Keratinocyte (primary cell): ENCODE measurements at regions not wholly inside any gene's neighbourhood (a gene's known extent, or its start where the extent isn't known, plus 50 kb on each side); places are given as distances from the start of the nearest gene placed in this dataset.
A peak's percentile ranks its signal among the peaks of the same experiment; 100 is the strongest.

ENCODE experiments used
- DNase-seq: peaks from one replicate; pipeline ENCODE4 v3.0.0-alpha.2; 2011; ENCODE audit warnings: low read depth, missing footprints, low spot score
- FAIRE-seq: peaks from 2 replicates; lab custom pipeline; 2011; peaks lifted over from hg19 to GRCh38; lab: Jason Lieb, UNC
- H2AFZ ChIP-seq: 2 replicates; pipeline ENCODE4 v1.6.0; 2012; ENCODE audit warnings: low read length, control low read depth, inconsistent platforms; ENCODE audit not compliant: control insufficient read depth
- H3K27ac ChIP-seq: 2 replicates; pipeline ENCODE4 v1.5.1; 2011; ENCODE audit warnings: low read length; ENCODE audit not compliant: control insufficient read depth, insufficient read depth
- H3K27me3 ChIP-seq: 3 replicates; pipeline ENCODE4 v1.6.0; 2011; ENCODE audit warnings: low read length; ENCODE audit not compliant: control insufficient read depth, insufficient read depth; ENCODE audit errors: extremely low read depth
- H3K36me3 ChIP-seq, 2 experiments: 2 replicates in 1 of 2; 3 replicates in 1 of 2; pipeline ENCODE4 v1.5.1; 2011; ENCODE audit warnings: low read length in 2 of 2, mild to moderate bottlenecking in 1 of 2; ENCODE audit not compliant: control insufficient read depth in 2 of 2, insufficient read depth in 2 of 2; ENCODE audit errors: extremely low read depth in 1 of 2
- H3K4me1 ChIP-seq: 3 replicates; pipeline ENCODE4 v1.5.1; 2011; ENCODE audit warnings: low read length; ENCODE audit not compliant: control insufficient read depth, insufficient read depth; ENCODE audit errors: extremely low read depth
- H3K4me2 ChIP-seq: 3 replicates; pipeline ENCODE4 v1.6.0; 2011; ENCODE audit warnings: low read depth, low read length; ENCODE audit not compliant: control insufficient read depth, insufficient read depth; ENCODE audit errors: extremely low read depth
- H3K4me3 ChIP-seq, 3 experiments: fragments of 200-600 bp in 1 of 3; sonication (generic) in 1 of 3; 2 replicates in 2 of 3; 3 replicates in 1 of 3; pipeline ENCODE4 v1.5.1; 2011 to 2016; ENCODE audit warnings: low read length in 3 of 3, mild to moderate bottlenecking in 3 of 3, control low read depth in 2 of 3, inconsistent platforms in 1 of 3, low read depth in 1 of 3, mixed read lengths in 1 of 3, mixed run types in 1 of 3, moderate library complexity in 1 of 3; ENCODE audit not compliant: control insufficient read depth in 2 of 3, insufficient read depth in 2 of 3; ENCODE audit errors: extremely low read depth in 1 of 3
- H3K79me2 ChIP-seq: 2 replicates; pipeline ENCODE4 v1.6.0; 2012; ENCODE audit warnings: low read length; ENCODE audit not compliant: control insufficient read depth, insufficient read depth
- H3K9ac ChIP-seq: 3 replicates; pipeline ENCODE4 v1.6.0; 2011; ENCODE audit warnings: low read length; ENCODE audit not compliant: control insufficient read depth, insufficient read depth; ENCODE audit errors: extremely low read depth
- H3K9me1 ChIP-seq: 3 replicates; pipeline ENCODE4 v1.6.0; 2011; ENCODE audit warnings: low read length; ENCODE audit not compliant: control insufficient read depth, insufficient read depth; ENCODE audit errors: extremely low read depth
- H3K9me3 ChIP-seq: 2 replicates; pipeline ENCODE4 v1.5.1; 2012; ENCODE audit warnings: low read depth, low read length; ENCODE audit not compliant: control insufficient read depth
- H4K20me1 ChIP-seq: 3 replicates; pipeline ENCODE4 v1.6.0; 2011; ENCODE audit warnings: low read length; ENCODE audit not compliant: control insufficient read depth, insufficient read depth; ENCODE audit errors: extremely low read depth
- EZH2 ChIP-seq: IDR thresholded peaks from one replicate; pipeline ENCODE4 v1.6.1; 2012; ENCODE audit warnings: inconsistent platforms, mild to moderate bottlenecking, low read length, moderate library complexity
- dilution Hi-C: fragments of 300-500 bp; cut with MboI; formaldehyde crosslinking; loops from one replicate; pipeline ENCODE4 v1.7.0; 2020; ENCODE audit warnings: low sequenced_read_pairs; ENCODE audit not compliant: extremely low pct_ligation_motif_present
- TF ChIP-seq, protein P1 (sequence below), 3 experiments: IDR thresholded peaks in 1 of 3; conservative IDR thresholded peaks in 1 of 3; optimal IDR thresholded peaks in 1 of 3; 2 replicates in 2 of 3; 3 replicates in 1 of 3; pipeline versions ENCODE3 to v1.5.1; 2011; ENCODE audit warnings: low read length in 3 of 3, mild to moderate bottlenecking in 3 of 3, moderate library complexity in 2 of 3, control low read depth in 1 of 3, inconsistent platforms in 1 of 3; ENCODE audit not compliant: insufficient read depth in 2 of 3; ENCODE audit errors: extremely low read depth in 1 of 3

DNA sequence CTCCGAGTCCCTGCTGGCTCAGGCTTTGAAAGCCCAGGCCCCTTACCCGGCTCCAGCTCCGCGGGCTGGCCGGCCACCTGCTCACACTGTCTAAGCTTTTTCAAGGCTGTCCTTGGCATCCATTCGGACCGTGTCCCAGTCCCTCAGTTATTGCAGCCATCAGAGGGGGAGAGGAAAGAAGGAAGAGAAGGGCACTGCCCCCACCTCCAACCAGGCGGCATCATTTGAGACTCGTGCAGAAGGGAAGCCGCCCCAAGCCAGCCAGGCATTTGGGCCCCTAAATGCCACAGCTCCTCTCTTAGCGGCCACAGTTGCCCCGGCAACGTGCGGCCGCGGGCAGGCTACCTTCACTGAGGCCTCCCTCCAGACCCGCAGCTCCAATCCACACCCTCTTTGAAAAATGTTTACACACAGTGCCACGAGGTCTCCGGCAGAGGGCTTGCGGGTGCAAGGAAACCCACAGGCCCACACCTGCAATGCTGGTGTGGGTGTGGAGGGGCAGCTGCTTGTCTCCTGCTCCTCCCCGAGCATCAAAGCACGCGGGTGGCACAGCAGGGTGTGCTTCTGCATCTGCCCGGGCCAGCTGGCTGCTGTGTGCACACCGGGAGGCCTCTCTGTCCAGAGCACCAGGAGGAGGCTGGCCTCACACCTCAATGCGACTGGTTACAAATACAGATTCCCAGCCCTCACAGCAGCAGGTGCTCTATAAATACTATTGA, 124.4 kb downstream of the CTTN start:
- Histone ChIP-seq H3K36me3 (no peaks in the 10 kb centered on the region), H3K4me3 (no peak overlapping the region), H3K9me3 (no peaks in the 10 kb centered on the region), H3K4me2 (no peak overlapping the region), H3K27ac (no peak overlapping the region), H3K27me3 (peaks cover 3% of the 10 kb centered on the region), H4K20me1 (no peaks in the 10 kb centered on the region), H3K4me1 (peaks cover 8% of the 10 kb centered on the region), H3K79me2 (no peaks in the 10 kb centered on the region), H2AFZ (no peak overlapping the region), H3K9ac (no peak overlapping the region), H3K9me1 (no peaks in the 10 kb centered on the region)
- DNase-seq (no peak), FAIRE-seq (no peak)
- dilution Hi-C loops = no loop called here
- no peak for TF ChIP-seq EZH2
- TF ChIP-seq, protein P1, sequence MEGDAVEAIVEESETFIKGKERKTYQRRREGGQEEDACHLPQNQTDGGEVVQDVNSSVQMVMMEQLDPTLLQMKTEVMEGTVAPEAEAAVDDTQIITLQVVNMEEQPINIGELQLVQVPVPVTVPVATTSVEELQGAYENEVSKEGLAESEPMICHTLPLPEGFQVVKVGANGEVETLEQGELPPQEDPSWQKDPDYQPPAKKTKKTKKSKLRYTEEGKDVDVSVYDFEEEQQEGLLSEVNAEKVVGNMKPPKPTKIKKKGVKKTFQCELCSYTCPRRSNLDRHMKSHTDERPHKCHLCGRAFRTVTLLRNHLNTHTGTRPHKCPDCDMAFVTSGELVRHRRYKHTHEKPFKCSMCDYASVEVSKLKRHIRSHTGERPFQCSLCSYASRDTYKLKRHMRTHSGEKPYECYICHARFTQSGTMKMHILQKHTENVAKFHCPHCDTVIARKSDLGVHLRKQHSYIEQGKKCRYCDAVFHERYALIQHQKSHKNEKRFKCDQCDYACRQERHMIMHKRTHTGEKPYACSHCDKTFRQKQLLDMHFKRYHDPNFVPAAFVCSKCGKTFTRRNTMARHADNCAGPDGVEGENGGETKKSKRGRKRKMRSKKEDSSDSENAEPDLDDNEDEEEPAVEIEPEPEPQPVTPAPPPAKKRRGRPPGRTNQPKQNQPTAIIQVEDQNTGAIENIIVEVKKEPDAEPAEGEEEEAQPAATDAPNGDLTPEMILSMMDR (optimal IDR thresholded peaks at IDR 0.05 in 1 of 3, IDR thresholded peaks at IDR 0.05 in 1 of 3, conservative IDR thresholded peaks at IDR 0.05 in 1 of 3; ENCODE audit: extremely low read depth in 1 of 3, insufficient read depth in 2 of 3, low read length in 3 of 3) = peak in 2 of 3 experiments; percentile 21 to 36

DNA sequence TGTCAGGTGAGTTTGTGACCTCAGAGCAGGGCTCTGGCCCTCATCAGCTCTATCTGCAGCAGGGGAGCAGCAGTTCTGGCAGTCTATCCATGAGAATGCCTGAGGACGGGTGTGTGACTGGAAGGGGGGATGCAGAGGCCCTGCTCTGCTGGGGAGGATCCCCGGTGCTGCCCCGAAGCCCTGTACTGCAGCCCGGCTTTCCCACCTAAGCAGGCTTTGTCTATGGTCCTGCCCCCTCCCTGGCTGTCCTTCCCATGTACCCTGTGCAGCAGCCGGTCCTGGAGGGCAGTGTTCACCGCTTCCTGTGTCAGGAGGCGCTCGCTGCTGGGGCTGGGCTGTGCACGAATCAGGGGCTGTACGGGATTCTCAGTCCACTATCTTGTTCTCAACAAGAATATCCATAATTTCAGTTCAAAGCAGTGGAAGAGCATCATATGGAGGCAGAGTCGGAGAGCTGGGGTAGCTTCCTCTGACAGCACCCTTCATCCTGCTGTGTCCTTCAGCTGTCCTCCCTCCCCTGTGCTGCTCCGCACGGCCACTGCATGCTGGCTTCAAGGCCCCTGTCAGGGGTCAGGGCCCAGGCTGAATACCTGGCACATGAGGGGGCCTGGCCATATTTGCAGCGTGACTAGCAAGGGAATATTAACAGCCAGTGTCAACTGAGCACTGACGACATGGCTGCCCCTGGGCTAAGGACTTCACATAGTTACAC, 125.2 kb downstream of the CTTN start:
- TF ChIP-seq, protein P1 (optimal IDR thresholded peaks at IDR 0.05 in 1 of 3, IDR thresholded peaks at IDR 0.05 in 1 of 3, conservative IDR thresholded peaks at IDR 0.05 in 1 of 3; ENCODE audit: extremely low read depth in 1 of 3, insufficient read depth in 2 of 3, low read length in 3 of 3) = no peak
- TF ChIP-seq EZH2 = no peak
- Histone ChIP-seq H3K36me3 (no peaks in the 10 kb centered on the region), H3K79me2 (no peaks in the 10 kb centered on the region), H3K27me3 (peaks cover 3% of the 10 kb centered on the region), H3K27ac (no peak overlapping the region), H2AFZ (no peak overlapping the region), H3K9me3 (peaks cover 2% of the 10 kb centered on the region), H3K9me1 (no peaks in the 10 kb centered on the region), H3K4me1 (peaks cover 8% of the 10 kb centered on the region), H3K9ac (no peak overlapping the region), H3K4me3 (no peak overlapping the region), H4K20me1 (no peaks in the 10 kb centered on the region), H3K4me2 (no peak overlapping the region)
- FAIRE-seq (no peak), DNase-seq (no peak)
- dilution Hi-C loops = no loop called here
